MM.1S (cell line): ENCODE measurements at regions not wholly inside any gene's neighbourhood (a gene's known extent, or its start where the extent isn't known, plus 50 kb on each side); places are given as distances from the start of the nearest gene placed in this dataset.

Experiments used
- CTCF ChIP-seq: fragments of 300-600 bp; sonication (generic); IDR thresholded peaks from 2 replicates; pipeline ENCODE4 v1.5.1; 2016; ENCODE audit warnings: antibody characterized with exemption, low read length, mixed read lengths
- EZH2phosphoT487 ChIP-seq: fragments of 300-600 bp; sonication (generic); IDR thresholded peaks from 2 replicates; pipeline ENCODE4 v1.6.1; 2018; ENCODE audit warnings: antibody characterized with exemption, low read length

GRCh38 chr1:195748969-195749368 lies 859.3 kb downstream of the KCNT2 start:
- TF ChIP-seq CTCF (no peak), EZH2phosphoT487 (no peak)
